NT2/D1 (cell line): ENCODE measurements at regions not wholly inside any gene's neighbourhood (a gene's known extent, or its start where the extent isn't known, plus 50 kb on each side); places are given as distances from the start of the nearest gene placed in this dataset.
"Not testable (repeated sequence)": the region's sequence is repeated elsewhere in the genome, so short reads cannot be mapped to it uniquely, and the experiment has no call there.

ENCODE experiments used
- DNase-seq: peaks from one replicate; pipeline ENCODE4 v3.0.0-alpha.2; 2011; ENCODE audit warnings: low read depth, low spot score
- H3K27me3 ChIP-seq: 2 replicates; pipeline ENCODE4 v1.6.0; 2011; ENCODE audit warnings: mild to moderate bottlenecking; ENCODE audit not compliant: insufficient read length, insufficient read depth
- H3K36me3 ChIP-seq: 2 replicates; pipeline ENCODE4 v1.6.1; 2011; ENCODE audit warnings: mild to moderate bottlenecking, low read length, mixed read lengths; ENCODE audit not compliant: insufficient read depth, insufficient read length
- H3K4me1 ChIP-seq: 2 replicates; pipeline ENCODE4 v1.5.1; 2011; ENCODE audit not compliant: insufficient read depth, insufficient read length
- H3K4me3 ChIP-seq: 2 replicates; pipeline ENCODE4 v1.5.1; 2011; ENCODE audit warnings: low read depth; ENCODE audit not compliant: insufficient read length
- H3K9ac ChIP-seq: 2 replicates; pipeline ENCODE4 v1.6.0; 2011; ENCODE audit warnings: low read depth; ENCODE audit not compliant: insufficient read length
- H3K9me3 ChIP-seq: 2 replicates; pipeline ENCODE4 v1.5.1; 2011; ENCODE audit warnings: mild to moderate bottlenecking, low read length; ENCODE audit not compliant: insufficient read depth
- SUZ12 ChIP-seq: IDR thresholded peaks from 2 replicates; pipeline ENCODE4 v1.6.1; 2011; ENCODE audit not compliant: insufficient read length, insufficient read depth; ENCODE audit errors: extremely low read depth
- YY1 ChIP-seq: IDR thresholded peaks from 2 replicates; pipeline ENCODE4 v1.6.1; 2011; ENCODE audit not compliant: insufficient read length, insufficient read depth
- ZNF274 ChIP-seq: IDR thresholded peaks from 2 replicates; pipeline ENCODE4 v1.6.1; 2011; ENCODE audit warnings: mild to moderate bottlenecking, low read depth, low read length

DNA sequence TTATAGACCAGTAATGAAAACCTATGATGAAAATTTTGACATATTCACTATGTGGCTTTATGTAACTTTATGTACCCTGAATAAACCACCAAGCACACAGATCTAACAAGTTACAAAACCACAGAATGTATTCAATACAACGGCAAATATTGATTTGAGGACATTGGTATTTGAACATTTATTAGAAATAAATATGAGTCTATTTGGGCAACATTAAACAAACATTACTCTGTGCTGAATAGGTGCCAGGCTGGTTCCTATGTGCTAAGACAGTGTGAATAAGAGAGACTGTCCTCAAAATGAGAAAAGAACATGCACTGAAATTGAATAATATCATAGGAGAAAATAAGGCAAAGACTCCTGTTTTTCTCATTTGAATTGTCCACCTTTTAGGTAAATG, 1341.2 kb downstream of the PLA2G4A start:
- no peak overlapping the region for H3K9ac ChIP-seq
- no peak overlapping the region for H3K4me3 ChIP-seq
- no peaks in the 10 kb centered on the region for H3K9me3 ChIP-seq
- no peaks in the 10 kb centered on the region for H3K4me1 ChIP-seq
- no peaks in the 10 kb centered on the region for H3K27me3 ChIP-seq
- TF ChIP-seq ZNF274 (no peak), SUZ12 (no peak), YY1 (no peak)
- H3K36me3 ChIP-seq, result no peaks in the 10 kb centered on the region
- no peak for DNase-seq

- H3K4me1 ChIP-seq, result no peaks in the 10 kb centered on the region
- H3K27me3 ChIP-seq, result no peaks in the 10 kb centered on the region
- no peak overlapping the region for H3K9ac ChIP-seq
- H3K36me3 ChIP-seq, result no peaks in the 10 kb centered on the region
- no peak for DNase-seq
- H3K4me3 ChIP-seq, result no peak overlapping the region
- no peak for TF ChIP-seq ZNF274
- no peak for TF ChIP-seq SUZ12
- no peak for TF ChIP-seq YY1
- no peaks in the 10 kb centered on the region for H3K9me3 ChIP-seq
Measured at GRCh38 chr1:188170411-188170810, 1341.7 kb downstream of the PLA2G4A start.

- Histone ChIP-seq H3K4me3 (no peak overlapping the region), H3K9ac (no peak overlapping the region), H3K4me1 (no peaks in the 10 kb centered on the region), H3K36me3 (no peaks in the 10 kb centered on the region), H3K27me3 (no peaks in the 10 kb centered on the region), H3K9me3 (no peaks in the 10 kb centered on the region)
- no peak for DNase-seq
- TF ChIP-seq SUZ12 (no peak), ZNF274 (no peak), YY1 (no peak)
Measured at GRCh38 chr1:188170935-188171334, 1342.2 kb downstream of the PLA2G4A start.

DNA sequence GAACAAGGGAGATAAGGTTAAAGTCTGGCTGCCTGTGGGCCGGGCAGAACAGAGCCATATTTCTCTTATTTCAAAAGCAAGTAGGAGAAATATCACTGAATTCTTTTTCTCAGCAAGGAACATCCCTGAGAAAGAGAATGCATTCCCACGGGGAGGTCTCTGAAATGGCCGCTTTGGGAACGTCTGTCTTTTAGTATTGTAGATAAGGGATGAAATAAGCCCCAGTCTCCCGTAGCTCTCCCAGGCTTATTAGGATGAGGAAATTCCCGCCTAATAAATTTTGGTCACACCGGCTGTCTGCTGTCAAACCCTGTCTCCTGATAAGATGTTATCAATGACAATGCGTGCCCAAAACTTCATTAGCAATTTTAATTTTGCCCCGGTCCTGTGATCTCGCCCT, 1353.3 kb downstream of the PLA2G4A start:
- not testable (repeated sequence) for H3K36me3 ChIP-seq, H3K4me3 ChIP-seq, H3K9ac ChIP-seq, H3K4me1 ChIP-seq, H3K27me3 ChIP-seq, DNase-seq, H3K9me3 ChIP-seq

DNA sequence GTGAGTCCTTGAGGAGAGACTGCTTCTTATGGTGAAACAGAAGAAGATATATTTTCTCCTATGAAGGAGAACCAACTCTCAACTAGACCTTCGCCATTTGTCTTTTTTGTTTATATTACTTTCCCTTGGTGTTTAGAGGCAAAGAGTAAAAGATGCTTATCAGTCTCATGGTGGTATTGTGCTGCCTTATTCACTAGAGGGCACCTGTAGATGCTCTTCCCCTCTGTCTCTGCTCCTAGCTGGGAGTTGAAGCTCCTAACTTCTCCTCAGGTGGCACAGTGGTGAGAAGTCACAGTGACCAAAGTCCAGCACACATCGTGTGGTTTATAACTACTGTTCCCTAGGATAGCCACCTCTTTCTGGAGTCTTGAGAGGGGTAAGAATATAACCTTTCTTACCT, 1359.6 kb downstream of the PLA2G4A start:
- TF ChIP-seq SUZ12 (no peak), YY1 (no peak), ZNF274 (no peak)
- Histone ChIP-seq H3K27me3 (no peaks in the 10 kb centered on the region), H3K9me3 (no peaks in the 10 kb centered on the region), H3K4me1 (no peaks in the 10 kb centered on the region), H3K4me3 (no peak overlapping the region), H3K9ac (no peak overlapping the region), H3K36me3 (no peaks in the 10 kb centered on the region)
- no peak for DNase-seq

DNA sequence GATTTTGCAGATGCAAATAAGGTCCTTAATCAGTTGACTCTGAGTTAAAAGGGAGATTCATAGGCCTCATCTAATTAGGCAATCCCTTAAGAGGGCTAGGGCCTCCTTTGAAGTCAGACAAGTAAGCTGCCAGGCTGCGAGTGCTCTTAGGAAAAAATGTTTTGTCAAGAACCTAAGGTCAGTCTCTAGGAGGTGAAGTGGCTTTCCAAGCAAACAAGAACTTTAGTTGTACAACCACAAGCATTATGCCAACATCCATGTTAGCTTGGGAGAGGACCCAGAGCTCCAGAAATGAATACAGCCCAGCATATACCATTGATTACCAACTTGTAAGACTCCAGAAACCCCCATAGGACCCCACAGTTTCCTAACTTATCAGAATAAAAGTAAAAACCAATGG, 1366.2 kb downstream of the PLA2G4A start:
- Histone ChIP-seq H3K4me1 (no peaks in the 10 kb centered on the region), H3K4me3 (no peak overlapping the region), H3K27me3 (no peaks in the 10 kb centered on the region), H3K9ac (no peak overlapping the region), H3K36me3 (no peaks in the 10 kb centered on the region), H3K9me3 (no peaks in the 10 kb centered on the region)
- no peak for DNase-seq
- TF ChIP-seq ZNF274 (no peak), SUZ12 (no peak), YY1 (no peak)

GRCh38 chr1:188218289-188218688, 1389.5 kb downstream of the PLA2G4A start:
- DNase-seq, result no peak
- Histone ChIP-seq H3K27me3 (no peaks in the 10 kb centered on the region), H3K4me3 (no peak overlapping the region), H3K9ac (no peak overlapping the region), H3K9me3 (no peaks in the 10 kb centered on the region), H3K36me3 (no peaks in the 10 kb centered on the region), H3K4me1 (no peaks in the 10 kb centered on the region)
- TF ChIP-seq SUZ12 (no peak), ZNF274 (no peak), YY1 (no peak)

DNA sequence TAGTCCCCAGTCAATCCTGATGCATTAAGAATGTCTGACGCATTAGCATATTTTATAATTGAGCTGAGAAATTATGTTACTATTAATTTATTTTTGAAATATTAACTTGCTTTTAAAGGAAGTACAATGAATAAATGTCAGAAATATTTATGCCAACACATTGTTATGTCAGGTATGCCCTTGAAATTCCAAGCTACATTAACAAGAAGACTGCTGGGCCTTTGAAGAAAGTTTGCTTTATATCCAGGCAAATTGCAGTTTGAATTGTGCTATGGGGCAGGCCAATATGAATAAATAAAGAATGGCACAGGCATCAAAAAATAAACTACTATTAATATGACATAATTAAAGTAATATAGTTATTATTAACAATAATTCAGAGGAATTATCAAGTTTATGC, 1391.3 kb downstream of the PLA2G4A start:
- H3K9me3 ChIP-seq, result peaks cover 5% of the 10 kb centered on the region; the same call in 1 of the 2 replicates
- no peaks in the 10 kb centered on the region for H3K4me1 ChIP-seq
- no peak overlapping the region for H3K9ac ChIP-seq
- DNase-seq, result no peak
- TF ChIP-seq ZNF274 (no peak), SUZ12 (no peak)
- no peaks in the 10 kb centered on the region for H3K27me3 ChIP-seq
- no peak overlapping the region for H3K4me3 ChIP-seq
- H3K36me3 ChIP-seq, result no peaks in the 10 kb centered on the region
